ENCODE measurements at regions not wholly inside any gene's neighbourhood (a gene's known extent, or its start where the extent isn't known, plus 50 kb on each side); places are given as distances from the start of the nearest gene placed in this dataset.

GRCh38 chr10:30734901-30735300 is 105.3 kb upstream of the LYZL2 start:
- Mint-ChIP-seq H3K4me3 (no peak overlapping the region), H3K36me3 (ENCODE audit: insufficient read depth in 1 of 3, low read depth in 3 of 3) (no peaks in the 10 kb centered on the region; a peak in 1 of 7 replicates), H3K27ac (no peak overlapping the region), H3K27me3 (ENCODE audit: low read depth) (no peaks in the 10 kb centered on the region; the same call in 1 of the 2 replicates), H3K9me3 (no peaks in the 10 kb centered on the region; a peak in 1 of 5 replicates), H3K4me1 (no peaks in the 10 kb centered on the region)
- Histone ChIP-seq H3K9me3 (ENCODE audit: control insufficient read depth, low read depth, low read length) (no peaks in the 10 kb centered on the region), H3K56ac (ENCODE audit: insufficient read length, low read depth, low read length) (no peak overlapping the region), H2BK20ac (ENCODE audit: low read depth, low read length, poor library complexity, severe bottlenecking) (no peak overlapping the region), H2BK5ac (ENCODE audit: insufficient read length, low read length) (no peak overlapping the region), H3K27me3 (ENCODE audit: insufficient read depth, low read length) (no peaks in the 10 kb centered on the region), H3K79me1 (ENCODE audit: insufficient read depth, low read depth, low read length, poor library complexity, severe bottlenecking) (no peaks in the 10 kb centered on the region), H3K18ac (ENCODE audit: insufficient read length, low read depth, low read length) (no peak overlapping the region), H2BK15ac (ENCODE audit: low read depth, low read length) (no peak overlapping the region), H4K91ac (ENCODE audit: insufficient read length, low read depth, low read length) (no peak overlapping the region), H3K79me2 (ENCODE audit: insufficient read depth, low read length) (no peaks in the 10 kb centered on the region), H3K23me2 (ENCODE audit: insufficient read length, low read depth, low read length, poor library complexity, severe bottlenecking) (no peaks in the 10 kb centered on the region), H2AFZ (ENCODE audit: low read length) (no peak overlapping the region), H4K5ac (ENCODE audit: insufficient read length, low read depth, low read length) (no peak overlapping the region), H3K9ac (ENCODE audit: extremely low read depth, insufficient read length, low read length) (no peak overlapping the region), H3K27ac (ENCODE audit: insufficient read length, low read depth, low read length) (no peak overlapping the region), H3T11ph (ENCODE audit: low read length) (no peak overlapping the region), H4K20me1 (ENCODE audit: control insufficient read depth, insufficient read depth, insufficient read length) (no peaks in the 10 kb centered on the region), H2BK120ac (ENCODE audit: low read depth, low read length, poor library complexity, severe bottlenecking) (no peak overlapping the region), H3K4ac (ENCODE audit: low read depth, low read length) (no peak overlapping the region), H3K4me2 (ENCODE audit: insufficient read depth, insufficient read length, low read length) (no peak overlapping the region), H3K23ac (ENCODE audit: insufficient read length, low read depth, low read length) (no peak overlapping the region), H4K8ac (replicated peaks; ENCODE audit: insufficient read length, low read depth, low read length) (no peak overlapping the region), H2AK5ac (ENCODE audit: insufficient read length, low read length) (no peak overlapping the region), H2BK12ac (ENCODE audit: insufficient read length, low read depth, low read length) (no peak overlapping the region), H3K4me1 (ENCODE audit: insufficient read depth, low read length) (no peaks in the 10 kb centered on the region), H3K14ac (ENCODE audit: insufficient read depth, low read length) (no peak overlapping the region)
- TF ChIP-seq, protein P1, sequence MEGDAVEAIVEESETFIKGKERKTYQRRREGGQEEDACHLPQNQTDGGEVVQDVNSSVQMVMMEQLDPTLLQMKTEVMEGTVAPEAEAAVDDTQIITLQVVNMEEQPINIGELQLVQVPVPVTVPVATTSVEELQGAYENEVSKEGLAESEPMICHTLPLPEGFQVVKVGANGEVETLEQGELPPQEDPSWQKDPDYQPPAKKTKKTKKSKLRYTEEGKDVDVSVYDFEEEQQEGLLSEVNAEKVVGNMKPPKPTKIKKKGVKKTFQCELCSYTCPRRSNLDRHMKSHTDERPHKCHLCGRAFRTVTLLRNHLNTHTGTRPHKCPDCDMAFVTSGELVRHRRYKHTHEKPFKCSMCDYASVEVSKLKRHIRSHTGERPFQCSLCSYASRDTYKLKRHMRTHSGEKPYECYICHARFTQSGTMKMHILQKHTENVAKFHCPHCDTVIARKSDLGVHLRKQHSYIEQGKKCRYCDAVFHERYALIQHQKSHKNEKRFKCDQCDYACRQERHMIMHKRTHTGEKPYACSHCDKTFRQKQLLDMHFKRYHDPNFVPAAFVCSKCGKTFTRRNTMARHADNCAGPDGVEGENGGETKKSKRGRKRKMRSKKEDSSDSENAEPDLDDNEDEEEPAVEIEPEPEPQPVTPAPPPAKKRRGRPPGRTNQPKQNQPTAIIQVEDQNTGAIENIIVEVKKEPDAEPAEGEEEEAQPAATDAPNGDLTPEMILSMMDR (conservative IDR thresholded peaks at IDR 0.05), result no peak
- DNase-seq, result no peak
- no CpG with 5 or more reads among the region's 9 CpGs for WGBS (ENCODE audit: extremely low coverage, insufficient read length, low lambda C conversion rate)

Measured in H9 (cell line).